Glutamatergic neuron (in vitro differentiated cells): ENCODE measurements at regions not wholly inside any gene's neighbourhood (a gene's known extent, or its start where the extent isn't known, plus 50 kb on each side); places are given as distances from the start of the nearest gene placed in this dataset.
"Not testable (repeated sequence)": the region's sequence is repeated elsewhere in the genome, so short reads cannot be mapped to it uniquely, and the experiment has no call there.

ENCODE experiments used
- DNase-seq: peaks from one replicate; pipeline ENCODE4 v3.0.0; 2022
- H3K27ac Mint-ChIP-seq: one replicate; pipeline ENCODE4 v1.8.0; 2020; ENCODE audit warnings: mild to moderate bottlenecking, mixed read lengths, inconsistent platforms; ENCODE audit not compliant: unreplicated experiment
- H3K27me3 Mint-ChIP-seq: one replicate; pipeline ENCODE4 v1.8.0; 2020; ENCODE audit warnings: mild to moderate bottlenecking, moderate library complexity, mixed read lengths, inconsistent platforms; ENCODE audit not compliant: unreplicated experiment
- H3K36me3 Mint-ChIP-seq: one replicate; pipeline ENCODE4 v1.8.0; 2020; ENCODE audit warnings: mild to moderate bottlenecking, mixed read lengths, inconsistent platforms; ENCODE audit not compliant: unreplicated experiment
- H3K4me1 Mint-ChIP-seq: one replicate; pipeline ENCODE4 v1.8.0; 2020; ENCODE audit warnings: mild to moderate bottlenecking, low read depth, mixed read lengths, inconsistent platforms; ENCODE audit not compliant: unreplicated experiment
- H3K4me3 Mint-ChIP-seq: one replicate; pipeline ENCODE4 v1.8.0; 2020; ENCODE audit warnings: mild to moderate bottlenecking, mixed read lengths, inconsistent platforms; ENCODE audit not compliant: unreplicated experiment
- H3K9me3 Mint-ChIP-seq: one replicate; pipeline ENCODE4 v1.8.0; 2020; ENCODE audit warnings: mild to moderate bottlenecking, moderate library complexity, mixed read lengths, inconsistent platforms; ENCODE audit not compliant: unreplicated experiment
- CTCF ChIP-seq: fragments of 200-600 bp; sonication (generic); IDR thresholded peaks from one replicate; pipeline ENCODE4 v1.5.0; 2021; ENCODE audit not compliant: partially characterized antibody, unreplicated experiment

GRCh38 chr12:30301291-30301690, 394.4 kb downstream of the IPO8 start:
- Mint-ChIP-seq H3K9me3 (peaks cover 3% of the 10 kb centered on the region), H3K4me1 (peaks cover 8% of the 10 kb centered on the region), H3K27ac (no peak overlapping the region), H3K27me3 (no peaks in the 10 kb centered on the region), H3K4me3 (no peak overlapping the region), H3K36me3 (no peaks in the 10 kb centered on the region)
- no peak for TF ChIP-seq CTCF
- DNase-seq, result no peak

- no peak for TF ChIP-seq CTCF
- peak; percentile 52 for DNase-seq
- Mint-ChIP-seq H3K4me3 (peak overlapping the region; percentile 30), H3K36me3 (peaks cover 4% of the 10 kb centered on the region), H3K9me3 (peaks cover 8% of the 10 kb centered on the region), H3K27ac (peak overlapping the region; percentile 89), H3K4me1 (peaks cover 11% of the 10 kb centered on the region), H3K27me3 (no peaks in the 10 kb centered on the region)
Measured at GRCh38 chr12:30296486-30296885, 399.2 kb downstream of the IPO8 start.

- Mint-ChIP-seq H3K4me3 (no peak overlapping the region), H3K4me1 (no peaks in the 10 kb centered on the region), H3K36me3 (peaks cover 1% of the 10 kb centered on the region), H3K27me3 (no peaks in the 10 kb centered on the region), H3K27ac (no peak overlapping the region), H3K9me3 (no peaks in the 10 kb centered on the region)
- TF ChIP-seq CTCF, result peak; percentile 45
- no peak for DNase-seq
Measured at GRCh38 chr12:30286345-30286926, 409.2 kb downstream of the IPO8 start.

- Mint-ChIP-seq H3K4me3 (no peak overlapping the region), H3K9me3 (peaks cover under 1% of the 10 kb centered on the region), H3K4me1 (no peaks in the 10 kb centered on the region), H3K27me3 (no peaks in the 10 kb centered on the region), H3K36me3 (peaks cover 7% of the 10 kb centered on the region), H3K27ac (no peak overlapping the region)
- no peak for TF ChIP-seq CTCF
- DNase-seq, result no peak
Measured at GRCh38 chr12:30278401-30278800, 417.3 kb downstream of the IPO8 start.

- not testable (repeated sequence) for H3K4me1 Mint-ChIP-seq, DNase-seq, H3K4me3 Mint-ChIP-seq, H3K27me3 Mint-ChIP-seq, H3K36me3 Mint-ChIP-seq, H3K27ac Mint-ChIP-seq, H3K9me3 Mint-ChIP-seq
Measured at GRCh38 chr12:30272515-30272914, 423.2 kb downstream of the IPO8 start.
